ENCODE measurements at regions not wholly inside any gene's neighbourhood (a gene's known extent, or its start where the extent isn't known, plus 50 kb on each side); places are given as distances from the start of the nearest gene placed in this dataset.
A peak's percentile ranks its signal among the peaks of the same experiment; 100 is the strongest.

DNA sequence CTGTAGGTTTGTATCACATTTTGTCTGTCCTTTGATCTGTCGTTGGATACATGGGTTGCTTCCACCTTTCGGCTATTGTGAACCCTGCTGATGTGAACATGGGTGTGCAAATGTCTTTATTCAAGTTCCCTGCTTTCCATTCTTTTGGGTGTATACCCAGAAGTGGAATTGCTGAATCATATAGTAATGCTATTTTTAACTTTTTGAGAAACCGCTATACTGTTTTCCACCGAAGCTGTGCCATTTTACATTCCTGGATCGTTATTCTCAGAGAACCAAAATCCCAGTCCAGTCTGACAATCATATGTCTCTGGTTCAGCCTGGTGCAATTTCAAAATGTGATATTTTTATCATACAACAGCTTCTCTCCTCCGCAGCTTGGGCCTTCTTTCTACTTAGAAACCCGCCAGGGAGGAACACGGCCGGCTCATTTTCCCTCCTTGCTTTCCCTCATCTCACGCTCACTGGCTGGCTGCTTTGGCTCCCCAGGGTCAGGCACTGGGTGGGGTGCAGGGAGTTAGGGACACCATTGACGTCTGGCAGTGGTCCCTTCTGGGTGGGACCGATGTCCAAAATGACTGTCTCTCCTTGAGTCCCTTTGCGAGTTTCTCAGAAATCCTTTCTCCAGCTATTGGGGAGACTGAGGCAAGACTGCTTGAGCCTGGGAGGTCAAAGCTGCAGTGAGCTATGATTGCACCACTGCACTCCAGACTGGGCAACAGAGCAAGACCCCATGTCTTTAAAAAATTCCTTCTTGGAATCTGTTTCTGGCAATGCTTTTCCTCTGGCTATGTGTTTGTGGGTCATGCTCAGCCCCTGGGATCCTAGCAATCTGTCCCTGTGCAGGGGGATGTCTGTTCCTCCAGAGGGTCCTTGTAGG, 73.5 kb upstream of the AKT3 start:
- no peak for DNase-seq
- Mint-ChIP-seq H3K36me3 (ENCODE audit: insufficient read depth, unreplicated experiment) (no peaks in the 10 kb centered on the region), H3K27ac (ENCODE audit: unreplicated experiment) (no peak overlapping the region), H3K9me3 (ENCODE audit: low read depth, unreplicated experiment) (no peaks in the 10 kb centered on the region), H3K4me1 (ENCODE audit: low read depth, unreplicated experiment) (peaks cover 42% of the 10 kb centered on the region), H3K4me3 (ENCODE audit: low read depth, unreplicated experiment) (no peak overlapping the region), H3K27me3 (ENCODE audit: unreplicated experiment) (no peaks in the 10 kb centered on the region)
- TF ChIP-seq, protein P1, sequence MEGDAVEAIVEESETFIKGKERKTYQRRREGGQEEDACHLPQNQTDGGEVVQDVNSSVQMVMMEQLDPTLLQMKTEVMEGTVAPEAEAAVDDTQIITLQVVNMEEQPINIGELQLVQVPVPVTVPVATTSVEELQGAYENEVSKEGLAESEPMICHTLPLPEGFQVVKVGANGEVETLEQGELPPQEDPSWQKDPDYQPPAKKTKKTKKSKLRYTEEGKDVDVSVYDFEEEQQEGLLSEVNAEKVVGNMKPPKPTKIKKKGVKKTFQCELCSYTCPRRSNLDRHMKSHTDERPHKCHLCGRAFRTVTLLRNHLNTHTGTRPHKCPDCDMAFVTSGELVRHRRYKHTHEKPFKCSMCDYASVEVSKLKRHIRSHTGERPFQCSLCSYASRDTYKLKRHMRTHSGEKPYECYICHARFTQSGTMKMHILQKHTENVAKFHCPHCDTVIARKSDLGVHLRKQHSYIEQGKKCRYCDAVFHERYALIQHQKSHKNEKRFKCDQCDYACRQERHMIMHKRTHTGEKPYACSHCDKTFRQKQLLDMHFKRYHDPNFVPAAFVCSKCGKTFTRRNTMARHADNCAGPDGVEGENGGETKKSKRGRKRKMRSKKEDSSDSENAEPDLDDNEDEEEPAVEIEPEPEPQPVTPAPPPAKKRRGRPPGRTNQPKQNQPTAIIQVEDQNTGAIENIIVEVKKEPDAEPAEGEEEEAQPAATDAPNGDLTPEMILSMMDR (IDR thresholded peaks at IDR 0.05; ENCODE audit: unreplicated experiment): no peak
- BruUV-seq (replicated peaks): no TSS peak
- intact Hi-C loops (cut with micrococcal nuclease; ENCODE audit: unreplicated experiment): loop anchor here (1.0 kb wide), 1 partner anchor 350 kb away; no protein-coding TSS in a partner anchor
- CTCF ChIA-PET: interaction anchor here (0.6 to 0.7 kb wide), 2 partner anchors 21 to 1367 kb away, joined by 3 read pairs; no protein-coding TSS in a partner anchor

DNA sequence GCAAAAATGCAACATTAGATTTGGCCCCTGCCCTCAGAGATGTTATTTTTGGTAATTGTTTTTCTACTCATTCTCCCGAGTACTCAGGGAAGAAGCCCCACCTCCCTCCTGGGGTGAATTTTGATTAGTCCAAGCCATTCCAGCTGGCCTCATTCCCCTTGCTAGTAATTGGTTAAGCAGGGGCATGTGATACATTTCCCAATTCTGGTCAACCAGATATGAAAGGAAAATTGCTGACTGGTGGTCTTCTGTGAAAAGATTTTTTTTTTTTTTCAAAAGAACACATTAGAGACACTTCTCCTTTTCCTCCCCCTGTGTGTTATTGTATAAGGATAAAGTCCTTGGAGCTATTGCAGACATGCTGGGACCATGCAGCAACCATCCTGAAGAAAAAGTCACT, 71.1 kb upstream of the AKT3 start:
- intact Hi-C loops (cut with micrococcal nuclease; ENCODE audit: unreplicated experiment): no loop called here
- H3K4me1 Mint-ChIP-seq (ENCODE audit: low read depth, unreplicated experiment): peaks cover 46% of the 10 kb centered on the region
- peaks cover 6% of the 10 kb centered on the region for H3K36me3 Mint-ChIP-seq (ENCODE audit: insufficient read depth, unreplicated experiment)
- BruUV-seq (replicated peaks): no TSS peak
- H3K9me3 Mint-ChIP-seq (ENCODE audit: low read depth, unreplicated experiment): no peaks in the 10 kb centered on the region
- no peaks in the 10 kb centered on the region for H3K27me3 Mint-ChIP-seq (ENCODE audit: unreplicated experiment)
- H3K4me3 Mint-ChIP-seq (ENCODE audit: low read depth, unreplicated experiment): no peak overlapping the region
- TF ChIP-seq, protein P1 (IDR thresholded peaks at IDR 0.05; ENCODE audit: unreplicated experiment): no peak
- no peak overlapping the region for H3K27ac Mint-ChIP-seq (ENCODE audit: unreplicated experiment)
- no peak for DNase-seq
- CTCF ChIA-PET: no interaction called here

DNA sequence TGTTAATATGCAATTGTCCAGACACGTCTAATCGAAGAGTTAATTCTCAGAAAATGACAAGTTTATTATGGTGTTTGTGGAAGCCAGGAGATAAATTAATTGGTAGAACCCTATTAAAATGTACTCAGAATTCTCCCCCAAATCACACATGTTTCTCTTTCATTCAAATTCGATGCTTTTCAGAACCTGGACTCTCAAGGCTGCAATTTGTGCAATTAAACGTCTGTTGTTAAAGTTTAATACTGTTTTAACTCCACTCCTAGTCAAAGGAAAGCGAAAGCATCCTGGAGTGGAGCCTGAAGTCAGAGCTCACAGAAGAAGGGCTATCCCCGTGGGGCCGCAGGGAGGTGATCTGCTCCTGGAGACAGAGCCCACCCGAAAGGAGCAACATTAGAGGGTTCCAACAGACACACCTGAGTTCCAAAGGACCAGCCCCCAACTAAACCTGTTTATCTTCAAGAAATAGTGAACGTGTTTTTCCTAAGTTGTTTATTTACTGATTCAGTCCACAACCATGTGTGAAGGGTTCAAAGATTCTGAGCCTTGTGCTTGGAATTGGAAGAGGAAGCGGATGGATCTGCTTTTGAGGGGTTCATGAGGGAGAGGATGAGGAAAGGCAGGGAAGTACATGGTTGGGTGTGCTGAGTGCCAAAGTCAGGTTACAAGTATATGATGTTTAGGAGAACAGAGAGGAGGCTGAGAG, 68.0 kb upstream of the AKT3 start:
- DNase-seq: no peak
- H3K27ac Mint-ChIP-seq (ENCODE audit: unreplicated experiment): peak overlapping the region; percentile 55
- BruUV-seq (replicated peaks): TSS peak; percentile 93
- CTCF ChIA-PET: no interaction called here
- peaks cover 27% of the 10 kb centered on the region for H3K4me1 Mint-ChIP-seq (ENCODE audit: low read depth, unreplicated experiment)
- H3K36me3 Mint-ChIP-seq (ENCODE audit: insufficient read depth, unreplicated experiment): peaks cover 6% of the 10 kb centered on the region
- intact Hi-C loops (cut with micrococcal nuclease; ENCODE audit: unreplicated experiment): no loop called here
- no peaks in the 10 kb centered on the region for H3K27me3 Mint-ChIP-seq (ENCODE audit: unreplicated experiment)
- TF ChIP-seq, protein P1 (IDR thresholded peaks at IDR 0.05; ENCODE audit: unreplicated experiment): no peak
- no peaks in the 10 kb centered on the region for H3K9me3 Mint-ChIP-seq (ENCODE audit: low read depth, unreplicated experiment)
- H3K4me3 Mint-ChIP-seq (ENCODE audit: low read depth, unreplicated experiment): peak overlapping the region; percentile 79

DNA sequence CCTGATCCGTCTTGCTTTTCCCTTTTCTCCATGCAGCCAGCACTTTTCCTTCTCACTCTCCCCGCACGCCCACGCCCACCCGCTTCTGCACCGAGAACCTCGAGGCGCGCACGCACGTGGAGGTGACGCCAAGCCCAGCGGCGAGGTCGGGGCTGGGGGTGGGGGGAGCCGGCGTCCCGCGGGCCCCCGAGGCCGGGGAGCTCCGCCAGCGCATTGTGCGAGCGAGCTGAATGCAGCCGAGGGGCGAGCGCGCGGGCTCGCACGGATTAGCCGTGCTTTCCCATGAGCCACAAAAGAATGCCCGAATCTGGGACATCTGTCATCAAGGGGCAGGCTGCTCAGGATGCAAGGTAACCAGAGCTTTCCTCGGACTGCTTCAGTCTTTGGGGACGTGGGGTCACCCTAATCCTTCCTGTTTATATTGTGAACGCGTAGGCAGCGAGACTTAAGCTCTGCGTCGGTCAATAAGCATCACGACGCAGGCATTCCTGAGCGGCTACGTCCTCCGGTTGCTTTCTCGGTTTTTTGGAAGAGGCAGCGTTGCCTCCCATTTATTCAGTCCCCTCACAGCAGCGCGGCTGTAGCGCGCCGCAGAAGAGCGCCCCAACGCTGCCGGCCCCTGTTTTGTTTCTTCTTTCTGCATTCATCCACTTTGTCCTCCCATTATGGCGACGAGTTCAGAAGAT, 67.3 kb upstream of the AKT3 start:
- intact Hi-C loops (cut with micrococcal nuclease; ENCODE audit: unreplicated experiment): no loop called here
- DNase-seq: peak; percentile 46
- Mint-ChIP-seq H3K36me3 (ENCODE audit: insufficient read depth, unreplicated experiment) (peaks cover 6% of the 10 kb centered on the region), H3K9me3 (ENCODE audit: low read depth, unreplicated experiment) (no peaks in the 10 kb centered on the region), H3K27ac (ENCODE audit: unreplicated experiment) (peak overlapping the region; percentile 55), H3K4me3 (ENCODE audit: low read depth, unreplicated experiment) (peak overlapping the region; percentile 79), H3K27me3 (ENCODE audit: unreplicated experiment) (no peaks in the 10 kb centered on the region), H3K4me1 (ENCODE audit: low read depth, unreplicated experiment) (peaks cover 27% of the 10 kb centered on the region)
- TF ChIP-seq, protein P1 (IDR thresholded peaks at IDR 0.05; ENCODE audit: unreplicated experiment): no peak
- no TSS peak for BruUV-seq (replicated peaks)
- CTCF ChIA-PET: no interaction called here
